ENCODE measurements at regions not wholly inside any gene's neighbourhood (a gene's known extent, or its start where the extent isn't known, plus 50 kb on each side); places are given as distances from the start of the nearest gene placed in this dataset.
"Not testable (repeated sequence)": the region's sequence is repeated elsewhere in the genome, so short reads cannot be mapped to it uniquely, and the experiment has no call there.

GRCh38 chr6:20346948-20347347 is 54.7 kb upstream of the E2F3 start:
- DNase-seq: not testable (repeated sequence)

DNA sequence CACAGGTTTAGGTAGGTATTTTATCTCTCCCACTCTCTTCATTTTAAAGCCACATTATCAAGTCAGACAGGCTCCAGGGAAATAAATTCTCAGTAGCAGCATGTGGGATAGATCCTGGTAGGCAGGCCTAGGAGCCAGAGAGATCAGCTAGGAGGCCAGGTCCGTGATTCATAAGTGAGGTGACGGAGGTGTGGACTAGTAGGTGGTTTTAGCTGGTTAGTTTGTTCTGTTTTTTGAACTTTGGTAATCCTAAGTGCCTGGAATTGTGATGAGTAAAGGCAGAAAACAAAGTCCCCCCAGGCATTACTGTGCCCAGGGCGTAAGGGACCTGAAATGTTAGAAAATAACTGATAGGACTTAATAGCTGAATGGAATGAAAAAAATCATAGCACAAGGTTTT is 53.6 kb upstream of the E2F3 start:
- no peak for DNase-seq

GRCh38 chr6:20349225-20349624 is 52.5 kb upstream of the E2F3 start:
- DNase-seq: no peak

DNA sequence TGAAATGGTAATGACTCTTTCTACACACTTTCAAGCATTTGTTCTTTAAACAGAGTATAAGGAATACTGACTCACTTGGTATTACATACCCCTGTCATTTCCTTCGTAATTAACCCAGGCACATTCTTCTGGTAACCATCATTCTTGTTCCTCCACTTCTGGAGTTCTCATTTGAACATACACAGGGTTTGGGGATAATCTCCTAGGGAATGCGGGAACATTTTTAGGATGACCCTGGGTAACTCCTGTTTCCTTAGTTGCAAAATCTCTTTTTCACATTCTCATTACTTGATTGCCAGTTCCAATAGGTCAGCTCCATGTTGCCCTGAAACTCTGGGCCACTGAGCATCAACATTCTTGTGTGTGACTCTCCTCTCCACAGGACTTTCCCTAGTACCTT is 51.5 kb upstream of the E2F3 start:
- DNase-seq: no peak

DNA sequence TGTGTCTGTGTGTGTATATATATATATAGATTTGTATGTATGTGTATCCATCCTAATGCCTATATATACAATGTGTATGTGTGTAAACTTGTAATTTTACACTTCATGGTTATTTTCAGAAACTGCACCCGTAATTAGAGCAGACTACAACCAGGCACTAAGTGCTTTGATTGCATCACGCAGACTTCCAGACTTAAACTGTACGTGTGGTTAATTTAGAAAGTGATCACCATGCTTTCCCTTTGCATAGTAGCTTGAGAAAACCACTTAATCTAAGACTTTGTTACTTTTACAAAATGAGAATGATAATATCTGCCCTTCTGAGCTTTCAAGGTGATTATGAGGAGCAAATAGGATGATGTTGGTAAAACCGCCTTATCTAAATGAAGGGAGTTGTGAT is 50.1 kb upstream of the E2F3 start:
- no peak for DNase-seq

Data from hematopoietic multipotent progenitor cell treated with erythropoietin and hydrocortisone succinate and interleukin-3 and kit ligand, for 8 days (in vitro differentiated cells).